HCT116 (cell line): ENCODE measurements at regions not wholly inside any gene's neighbourhood (a gene's known extent, or its start where the extent isn't known, plus 50 kb on each side); places are given as distances from the start of the nearest gene placed in this dataset.

ENCODE experiments used
- ATAC-seq: fragments of 200-7000 bp; cut with Tn5 transposase; 2 replicates; pipeline ENCODE4 v1.9.1; 2020; ENCODE audit warnings: mild to moderate bottlenecking, moderate library complexity
- BruUV-seq: library from RNA; stranded (reverse); fragments of 400-500 nt; replicated peaks from 2 replicates; lab custom pipeline; 2021; lab: Mats Ljungman, UMichigan
- CTCF ChIA-PET: fragments of 300-600 bp; sonication (Branson Sonifier 250); formaldehyde crosslinking; loops from one replicate; lab custom pipeline; 2021; ENCODE audit warnings: antibody characterized with exemption; lab: Charles Lee
- POLR2A ChIA-PET: fragments of 300-600, 350-600 bp; sonication (Branson Sonifier 250); formaldehyde crosslinking; loops from one replicate; lab custom pipeline; 2021; ENCODE audit warnings: antibody characterized with exemption; lab: Charles Lee
- RAD21 ChIA-PET, 2 experiments: fragments of 300-600 bp; sonication (Branson Sonifier 250); formaldehyde crosslinking; loops; one replicate each; lab custom pipeline; 2023; ENCODE audit warnings: low total read pairs in 2 of 2; ENCODE audit not compliant: uncharacterized antibody in 2 of 2, unreplicated experiment in 2 of 2, low non-redundant PET in 1 of 2; lab: Charles Lee
- DNase-seq: peaks from one replicate; pipeline ENCODE4 v3.0.0-alpha.2; 2010; ENCODE audit warnings: low read depth, low spot score
- H2AFZ ChIP-seq: fragments of 200-600 bp; shearing (Covaris generic), sonication (generic); 2 replicates; pipeline ENCODE4 v1.6.1; 2017; ENCODE audit warnings: low read depth, mixed run types, mixed read lengths, antibody characterized with exemption, low read length; ENCODE audit not compliant: poor library complexity, severe bottlenecking
- H3K27ac ChIP-seq: 2 replicates; pipeline ENCODE4 v1.5.1; 2012; ENCODE audit warnings: low read depth, low read length
- H3K27me3 ChIP-seq: fragments of 200-600 bp; sonication (generic); 2 replicates; pipeline ENCODE4 v1.6.1; 2016; ENCODE audit warnings: mixed run types, low read length, mixed read lengths; ENCODE audit not compliant: insufficient read depth
- H3K36me3 ChIP-seq, 2 experiments: fragments of 200-500 bp in 1 of 2; fragments of 200-600 bp in 1 of 2; sonication (Bioruptor generic) in 1 of 2; sonication (generic) in 1 of 2; 2 replicates each; pipeline versions ENCODE4 v1.5.1 to v1.6.1; 2014 to 2016; ENCODE audit warnings: low read length in 2 of 2, inconsistent platforms in 1 of 2, mixed read lengths in 1 of 2, mixed run types in 1 of 2; ENCODE audit not compliant: insufficient read depth in 2 of 2, control insufficient read depth in 1 of 2
- H3K4me1 ChIP-seq, 2 experiments: fragments of 200-600 bp in 1 of 2; sonication (generic) in 1 of 2; 2 replicates each; pipeline versions ENCODE4 v1.5.1 to v1.6.1; 2012 to 2017; ENCODE audit warnings: low read length in 2 of 2, inconsistent platforms in 1 of 2, mild to moderate bottlenecking in 1 of 2, mixed read lengths in 1 of 2, mixed run types in 1 of 2, moderate library complexity in 1 of 2; ENCODE audit not compliant: insufficient read depth in 2 of 2, control insufficient read depth in 1 of 2
- H3K4me2 ChIP-seq: fragments of 200-600 bp; sonication (generic); 2 replicates; pipeline ENCODE4 v1.6.1; 2017; ENCODE audit warnings: mixed run types, low read length, mixed read lengths
- H3K4me3 ChIP-seq, 2 experiments: fragments of 200-600 bp in 1 of 2; sonication (generic) in 1 of 2; replicated peaks in 1 of 2; 2 replicates each; pipeline ENCODE4 v1.5.1; 2011 to 2016; ENCODE audit warnings: low read length in 2 of 2, control low read depth in 1 of 2, low read depth in 1 of 2, mild to moderate bottlenecking in 1 of 2, mixed read lengths in 1 of 2, mixed run types in 1 of 2
- H3K79me2 ChIP-seq: fragments of 200-600 bp; sonication (generic); 2 replicates; pipeline ENCODE4 v1.6.1; 2017; ENCODE audit warnings: mild to moderate bottlenecking, mixed run types, low read length, moderate library complexity, mixed read lengths; ENCODE audit not compliant: insufficient read depth
- H3K9ac ChIP-seq: fragments of 200-600 bp; sonication (generic); 2 replicates; pipeline ENCODE4 v1.6.1; 2016; ENCODE audit warnings: low read length, mixed read lengths
- H3K9me2 ChIP-seq: fragments of 200-600 bp; sonication (generic), shearing (Covaris generic); 2 replicates; pipeline ENCODE4 v1.6.1; 2017; ENCODE audit warnings: mixed run types, mild to moderate bottlenecking, moderate library complexity; ENCODE audit not compliant: insufficient read depth
- H3K9me3 ChIP-seq, 2 experiments: fragments of 200-500 bp in 1 of 2; fragments of 200-600 bp in 1 of 2; sonication (Bioruptor generic) in 1 of 2; sonication (generic) in 1 of 2; 2 replicates each; pipeline ENCODE4 v1.6.1; 2014 to 2017; ENCODE audit warnings: low read length in 2 of 2, mixed read lengths in 2 of 2, inconsistent platforms in 1 of 2, low read depth in 1 of 2, mild to moderate bottlenecking in 1 of 2, mixed run types in 1 of 2, moderate library complexity in 1 of 2; ENCODE audit not compliant: control insufficient read depth in 1 of 2, insufficient read depth in 1 of 2
- H4K20me1 ChIP-seq: fragments of 200-600 bp; sonication (generic), shearing (Covaris generic); 2 replicates; pipeline ENCODE4 v1.6.1; 2017; ENCODE audit warnings: mixed run types, mild to moderate bottlenecking, moderate library complexity; ENCODE audit not compliant: insufficient read depth
- CEBPB ChIP-seq: IDR thresholded peaks from 2 replicates; pipeline ENCODE4 v1.6.1; 2012; ENCODE audit warnings: low read depth
- CTCF ChIP-seq, 3 experiments: fragments of 200-600 bp in 1 of 3; sonication (generic) in 1 of 3; IDR thresholded peaks in 2 of 3; conservative IDR thresholded peaks in 1 of 3; 2 replicates each; pipeline ENCODE4 v1.5.1; 2012 to 2017; ENCODE audit warnings: low read depth in 2 of 3, low read length in 2 of 3, antibody characterized with exemption in 1 of 3, borderline replicate concordance in 1 of 3, control low read depth in 1 of 3, mild to moderate bottlenecking in 1 of 3, mixed read lengths in 1 of 3, mixed run types in 1 of 3, moderate library complexity in 1 of 3; ENCODE audit not compliant: insufficient read depth in 1 of 3
- EGR1 ChIP-seq: IDR thresholded peaks from 2 replicates; pipeline ENCODE4 v1.6.1; 2012; ENCODE audit warnings: low read depth
- ELF1 ChIP-seq: IDR thresholded peaks from 2 replicates; pipeline ENCODE4 v1.6.1; 2012; ENCODE audit warnings: low read depth, borderline replicate concordance
- EZH2phosphoT487 ChIP-seq: fragments of 200-600 bp; IDR thresholded peaks from 2 replicates; pipeline ENCODE4 v1.6.1; 2018; ENCODE audit warnings: antibody characterized with exemption, borderline replicate concordance
- MAX ChIP-seq: IDR thresholded peaks from 2 replicates; pipeline ENCODE4 v1.6.1; 2012
- POLR2A ChIP-seq: IDR thresholded peaks from 2 replicates; pipeline ENCODE4 v1.7.0; 2011; ENCODE audit warnings: borderline replicate concordance; ENCODE audit not compliant: insufficient read depth, insufficient read length; ENCODE audit errors: extremely low read depth
- POLR2AphosphoS5 ChIP-seq: IDR thresholded peaks from 2 replicates; pipeline ENCODE4 v1.6.1; 2011; ENCODE audit warnings: mild to moderate bottlenecking, low read depth, low read length, moderate library complexity
- SIN3A ChIP-seq: IDR thresholded peaks from 2 replicates; pipeline ENCODE4 v1.6.1; 2012; ENCODE audit warnings: low read depth
- SP1 ChIP-seq: IDR thresholded peaks from 2 replicates; pipeline ENCODE4 v1.6.1; 2012; ENCODE audit warnings: low read depth
- SRF ChIP-seq: IDR thresholded peaks from 2 replicates; pipeline ENCODE4 v1.6.1; 2012; ENCODE audit warnings: low read depth
- TCF7L2 ChIP-seq: IDR thresholded peaks from 2 replicates; pipeline ENCODE4 v1.7.0; 2011; ENCODE audit warnings: borderline replicate concordance, inconsistent platforms; ENCODE audit not compliant: insufficient read depth, insufficient read length; ENCODE audit errors: extremely low read depth
- YY1 ChIP-seq: IDR thresholded peaks from 2 replicates; pipeline ENCODE4 v1.6.1; 2011; ENCODE audit warnings: low read length, low read depth, moderate library complexity, mild to moderate bottlenecking; ENCODE audit not compliant: insufficient replicate concordance; ENCODE audit errors: extremely low read depth
- ZFX ChIP-seq: fragments of 450-650 bp; IDR thresholded peaks from 2 replicates; pipeline ENCODE4 v1.6.1; 2017
- ZNF274 ChIP-seq: fragments of 200-500 bp; sonication (Bioruptor generic); IDR thresholded peaks from 2 replicates; pipeline ENCODE4 v1.6.1; 2014; ENCODE audit warnings: mild to moderate bottlenecking, low read depth, low read length, inconsistent platforms
- intact Hi-C: fragments of 100-400 bp; cut with micrococcal nuclease; formaldehyde crosslinking; loops from 2 replicates; pipeline ENCODE4 v1.10.0; 2022
- TF ChIP-seq, protein P1 (sequence below): IDR thresholded peaks from 2 replicates; pipeline ENCODE4 v1.6.1; 2011; ENCODE audit warnings: mild to moderate bottlenecking, low read length, moderate library complexity; ENCODE audit not compliant: insufficient replicate concordance; ENCODE audit errors: extremely low read depth

GRCh38 chr4:57665806-57666205, 555.6 kb upstream of the IGFBP7 start:
- H3K4me2 ChIP-seq, result no peak overlapping the region

More at GRCh38 chr4:57665806-57666205, 555.6 kb upstream of the IGFBP7 start:
- Histone ChIP-seq H4K20me1 (no peaks in the 10 kb centered on the region), H3K4me1 (no peaks in the 10 kb centered on the region)
- ChIA-PET CTCF (no interaction called here), RAD21 (no interaction called here)
- TF ChIP-seq, protein P1, sequence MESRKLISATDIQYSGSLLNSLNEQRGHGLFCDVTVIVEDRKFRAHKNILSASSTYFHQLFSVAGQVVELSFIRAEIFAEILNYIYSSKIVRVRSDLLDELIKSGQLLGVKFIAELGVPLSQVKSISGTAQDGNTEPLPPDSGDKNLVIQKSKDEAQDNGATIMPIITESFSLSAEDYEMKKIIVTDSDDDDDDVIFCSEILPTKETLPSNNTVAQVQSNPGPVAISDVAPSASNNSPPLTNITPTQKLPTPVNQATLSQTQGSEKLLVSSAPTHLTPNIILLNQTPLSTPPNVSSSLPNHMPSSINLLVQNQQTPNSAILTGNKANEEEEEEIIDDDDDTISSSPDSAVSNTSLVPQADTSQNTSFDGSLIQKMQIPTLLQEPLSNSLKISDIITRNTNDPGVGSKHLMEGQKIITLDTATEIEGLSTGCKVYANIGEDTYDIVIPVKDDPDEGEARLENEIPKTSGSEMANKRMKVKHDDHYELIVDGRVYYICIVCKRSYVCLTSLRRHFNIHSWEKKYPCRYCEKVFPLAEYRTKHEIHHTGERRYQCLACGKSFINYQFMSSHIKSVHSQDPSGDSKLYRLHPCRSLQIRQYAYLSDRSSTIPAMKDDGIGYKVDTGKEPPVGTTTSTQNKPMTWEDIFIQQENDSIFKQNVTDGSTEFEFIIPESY, result no peak
- TF ChIP-seq POLR2A, result no peak
- TF ChIP-seq ELF1, result no peak
- TF ChIP-seq SRF, result no peak
- no peak for TF ChIP-seq EZH2phosphoT487
- TF ChIP-seq ZFX, result no peak
- TF ChIP-seq POLR2AphosphoS5, result no peak
- TF ChIP-seq CEBPB, result no peak
- no peak for TF ChIP-seq TCF7L2
- no peak for TF ChIP-seq SP1
- no peak for TF ChIP-seq CTCF (IDR thresholded peaks at IDR 0.05 in 2 of 3, conservative IDR thresholded peaks at IDR 0.05 in 1 of 3; ENCODE audit: borderline replicate concordance in 1 of 3, insufficient read depth in 1 of 3, low read depth in 2 of 3, low read length in 2 of 3)
- no peak for TF ChIP-seq MAX
- no peak for TF ChIP-seq ZNF274
- no peak for TF ChIP-seq YY1
- no peak for TF ChIP-seq SIN3A
- no peak for TF ChIP-seq EGR1
- TF ChIP-seq, all 23 proteins: peak for 0
- Histone ChIP-seq H3K9me3 (peaks cover 3 to 27% of the 10 kb centered on the region in 2 experiments; a peak in 1 of 4 replicates), H3K27me3 (no peaks in the 10 kb centered on the region), H2AFZ (no peak overlapping the region), H3K79me2 (no peaks in the 10 kb centered on the region), H3K27ac (no peak overlapping the region), H3K9me2 (no peaks in the 10 kb centered on the region), H3K36me3 (no peaks in the 10 kb centered on the region), H3K4me3 (no peak overlapping the region), H3K9ac (no peak overlapping the region)
- no TSS peak for BruUV-seq
- ATAC-seq (no peak), DNase-seq (no peak)
- intact Hi-C loops, result no loop called here
- POLR2A ChIA-PET, result no interaction called here
